ENCODE measurements at regions not wholly inside any gene's neighbourhood (a gene's known extent, or its start where the extent isn't known, plus 50 kb on each side); places are given as distances from the start of the nearest gene placed in this dataset.

GRCh38 chr1:157893686-157894085 lies 52.1 kb upstream of the CD5L start:
- Histone ChIP-seq H3K27ac (no peak overlapping the region), H3K4me1 (replicated peaks in 1 of 2) (no peaks in the 10 kb centered on the region), H3K4me3 (no peak overlapping the region)
- in situ Hi-C loops (cut with MboI; ENCODE audit: low pct_unique_long_range_greater_than_20kb in 2 of 9, low sequenced_read_pairs in 9 of 9, unreplicated experiment in 9 of 9): no loop called here
- no peak for ATAC-seq (replicated peaks in 6 of 8)

GRCh38 chr1:157894613-157895165 lies 53.1 kb upstream of the CD5L start:
- ATAC-seq (replicated peaks in 6 of 8): no peak
- Histone ChIP-seq H3K4me1 (replicated peaks in 1 of 2) (no peaks in the 10 kb centered on the region), H3K4me3 (no peak overlapping the region), H3K27ac (no peak overlapping the region)
- WGBS, 10 experiments: 0 to 75% (median 53%) methylated on average over 1 to 5 of the region's 5 CpGs
- in situ Hi-C loops (cut with MboI; ENCODE audit: low pct_unique_long_range_greater_than_20kb in 2 of 9, low sequenced_read_pairs in 9 of 9, unreplicated experiment in 9 of 9): no loop called here

- in situ Hi-C loops (cut with MboI; ENCODE audit: low pct_unique_long_range_greater_than_20kb in 2 of 9, low sequenced_read_pairs in 9 of 9, unreplicated experiment in 9 of 9): no loop called here
- Histone ChIP-seq H3K27ac (no peak overlapping the region), H3K4me1 (replicated peaks in 1 of 2) (no peaks in the 10 kb centered on the region), H3K4me3 (no peak overlapping the region)
- WGBS, 10 experiments: 0 to 100% (median 50%) methylated on average over 1 of the region's 1 CpG; no CpG with 5 or more reads in 7 of the 10 experiments
- ATAC-seq (replicated peaks in 6 of 8): no peak
Measured at GRCh38 chr1:157910270-157910669, 68.7 kb upstream of the CD5L start.

GRCh38 chr1:157915859-157916258 lies 74.3 kb upstream of the CD5L start:
- no peak overlapping the region for H3K4me3 ChIP-seq
- no peak for ATAC-seq (replicated peaks in 6 of 8)
- in situ Hi-C loops (cut with MboI; ENCODE audit: low pct_unique_long_range_greater_than_20kb in 2 of 9, low sequenced_read_pairs in 9 of 9, unreplicated experiment in 9 of 9): no loop called here
- WGBS, 10 experiments: 0 to 96% (median 71%) methylated on average over 1 to 3 of the region's 3 CpGs; no CpG with 5 or more reads in 3 of the 10 experiments
- H3K27ac ChIP-seq: no peak overlapping the region
- H3K4me1 ChIP-seq (replicated peaks in 1 of 2): no peaks in the 10 kb centered on the region

GRCh38 chr1:157916887-157917570 lies 75.4 kb upstream of the CD5L start:
- Histone ChIP-seq H3K27ac (no peak overlapping the region), H3K4me3 (no peak overlapping the region)
- in situ Hi-C loops (cut with MboI; ENCODE audit: low pct_unique_long_range_greater_than_20kb in 2 of 9, low sequenced_read_pairs in 9 of 9, unreplicated experiment in 9 of 9): no loop called here

GRCh38 chr1:157920748-157921147 lies 72.7 kb upstream of the KIRREL1 start:
- 33 to 100% (median 94%) methylated on average over 2 of the region's 2 CpGs; no CpG with 5 or more reads in 5 of the 10 experiments for WGBS, 10 experiments
- ATAC-seq (replicated peaks in 6 of 8): no peak
- in situ Hi-C loops (cut with MboI; ENCODE audit: low pct_unique_long_range_greater_than_20kb in 2 of 9, low sequenced_read_pairs in 9 of 9, unreplicated experiment in 9 of 9): no loop called here

More at GRCh38 chr1:157916887-157917570, 75.4 kb upstream of the CD5L start:
- H3K4me1 ChIP-seq (replicated peaks in 1 of 2): no peaks in the 10 kb centered on the region
- ATAC-seq (replicated peaks in 6 of 8): no peak
- 29 to 31% methylated on average over 1 of the region's 1 CpG; no CpG with 5 or more reads in 8 of the 10 experiments for WGBS, 10 experiments

GRCh38 chr1:157925419-157926166 lies 67.9 kb upstream of the KIRREL1 start:
- no peaks in the 10 kb centered on the region for H3K4me1 ChIP-seq (replicated peaks in 1 of 2)
- no peak overlapping the region for H3K27ac ChIP-seq
- in situ Hi-C loops (cut with MboI; ENCODE audit: low pct_unique_long_range_greater_than_20kb in 2 of 9, low sequenced_read_pairs in 9 of 9, unreplicated experiment in 9 of 9): loop anchor here in 2 of 9 experiments (25.0 kb wide), 1 partner anchor 338 kb away; the partner anchor contains the start of gene FCRL4 (in 2 of the 2)
- H3K4me3 ChIP-seq: no peak overlapping the region
- no peak for ATAC-seq (replicated peaks in 6 of 8)
- WGBS, 10 experiments: 68 to 96% (median 92%) methylated on average over 2 to 30 of the region's 34 CpGs; no CpG with 5 or more reads in 1 of the 10 experiments

More at GRCh38 chr1:157920748-157921147, 72.7 kb upstream of the KIRREL1 start:
- no peak overlapping the region for H3K4me3 ChIP-seq
- H3K4me1 ChIP-seq (replicated peaks in 1 of 2): no peaks in the 10 kb centered on the region
- H3K27ac ChIP-seq: no peak overlapping the region

- H3K27ac ChIP-seq: no peak overlapping the region
- H3K4me1 ChIP-seq (replicated peaks in 1 of 2): no peaks in the 10 kb centered on the region
- no peak overlapping the region for H3K4me3 ChIP-seq
- ATAC-seq (replicated peaks in 6 of 8): peak in 5 of 8 experiments; percentile 34 to 91 (median 44)
- in situ Hi-C loops (cut with MboI; ENCODE audit: low pct_unique_long_range_greater_than_20kb in 2 of 9, low sequenced_read_pairs in 9 of 9, unreplicated experiment in 9 of 9): loop anchor here in 2 of 9 experiments (25.0 kb wide), 1 partner anchor 345 kb away; the partner anchor contains the start of gene FCRL4 (in 2 of the 2)
Measured at GRCh38 chr1:157932069-157932468, 61.4 kb upstream of the KIRREL1 start.

GRCh38 chr1:157937744-157938143 lies 55.7 kb upstream of the KIRREL1 start:
- WGBS, 10 experiments: 13 to 100% (median 89%) methylated on average over 1 to 2 of the region's 2 CpGs; no CpG with 5 or more reads in 4 of the 10 experiments
- Histone ChIP-seq H3K4me3 (no peak overlapping the region), H3K27ac (no peak overlapping the region), H3K4me1 (replicated peaks in 1 of 2) (no peaks in the 10 kb centered on the region)
- no peak for ATAC-seq (replicated peaks in 6 of 8)
- in situ Hi-C loops (cut with MboI; ENCODE audit: low pct_unique_long_range_greater_than_20kb in 2 of 9, low sequenced_read_pairs in 9 of 9, unreplicated experiment in 9 of 9): loop anchor here in 2 of 9 experiments (25.0 kb wide), 1 partner anchor 350 kb away; the partner anchor contains the start of gene FCRL4 (in 2 of the 2)

GRCh38 chr1:157941939-157942338 lies 51.5 kb upstream of the KIRREL1 start:
- 0 to 100% (median 86%) methylated on average over 1 to 5 of the region's 5 CpGs for WGBS, 10 experiments
- H3K27ac ChIP-seq: no peak overlapping the region
- no peak overlapping the region for H3K4me3 ChIP-seq
- no peak for ATAC-seq (replicated peaks in 6 of 8)
- H3K4me1 ChIP-seq (replicated peaks in 1 of 2): no peaks in the 10 kb centered on the region
- in situ Hi-C loops (cut with MboI; ENCODE audit: low pct_unique_long_range_greater_than_20kb in 2 of 9, low sequenced_read_pairs in 9 of 9, unreplicated experiment in 9 of 9): loop anchor here in 2 of 9 experiments (25.0 kb wide), 1 partner anchor 355 kb away; the partner anchor contains the start of gene FCRL4 (in 2 of the 2)

Measured in motor neuron (in vitro differentiated cells).